ENCODE measurements at regions not wholly inside any gene's neighbourhood (a gene's known extent, or its start where the extent isn't known, plus 50 kb on each side); places are given as distances from the start of the nearest gene placed in this dataset.

- TF ChIP-seq POLR2AphosphoS5 (IDR thresholded peaks at IDR 0.05; ENCODE audit: low read depth, low read length) (no peak), JUND (IDR thresholded peaks at IDR 0.05) (no peak), EGR1 (IDR thresholded peaks at IDR 0.05; ENCODE audit: low read depth) (no peak), ZNF274 (IDR thresholded peaks at IDR 0.05; ENCODE audit: low read depth, low read length) (no peak), FOSL1 (IDR thresholded peaks at IDR 0.05; ENCODE audit: low read depth) (no peak), YY1 (IDR thresholded peaks at IDR 0.05; ENCODE audit: extremely low read depth, insufficient replicate concordance, low read depth, low read length) (no peak), ELF1 (IDR thresholded peaks at IDR 0.05; ENCODE audit: borderline replicate concordance, low read depth) (no peak), EZH2 (IDR thresholded peaks at IDR 0.05) (no peak)
- no peaks in the 10 kb centered on the region for H4K20me1 ChIP-seq (ENCODE audit: insufficient read depth)
- ChIA-PET RAD21 (ENCODE audit: low non-redundant PET in 1 of 2, low total read pairs in 2 of 2, uncharacterized antibody in 2 of 2, unreplicated experiment in 2 of 2) (no interaction called here), POLR2A (no interaction called here), CTCF (no interaction called here)
- H3K79me2 ChIP-seq (ENCODE audit: insufficient read depth, low read length): no peaks in the 10 kb centered on the region
- no peak overlapping the region for H3K27ac ChIP-seq (ENCODE audit: low read depth, low read length)
- ATAC-seq (no peak), DNase-seq (ENCODE audit: low read depth, low spot score) (no peak)
- no TSS peak for BruUV-seq (replicated peaks)
- no peak overlapping the region for H3K9ac ChIP-seq (ENCODE audit: low read length)
- no peaks in the 10 kb centered on the region for H3K9me3 ChIP-seq (ENCODE audit: control insufficient read depth in 1 of 2, insufficient read depth in 1 of 2, low read depth in 1 of 2, low read length in 2 of 2)
- intact Hi-C loops (cut with micrococcal nuclease): no loop called here
- no peaks in the 10 kb centered on the region for H3K36me3 ChIP-seq (ENCODE audit: control insufficient read depth in 1 of 2, insufficient read depth in 2 of 2, low read length in 2 of 2)
- no peak overlapping the region for H3K4me2 ChIP-seq (ENCODE audit: low read length)
- no peaks in the 10 kb centered on the region for H3K27me3 ChIP-seq (ENCODE audit: insufficient read depth, low read length)
- no peaks in the 10 kb centered on the region for H3K4me1 ChIP-seq (ENCODE audit: control insufficient read depth in 1 of 2, insufficient read depth in 2 of 2, low read length in 2 of 2)
- no peak overlapping the region for H3K4me3 ChIP-seq (replicated peaks in 1 of 2; ENCODE audit: low read depth in 1 of 2, low read length in 2 of 2)
- H2AFZ ChIP-seq (ENCODE audit: low read depth, low read length, poor library complexity, severe bottlenecking): no peak overlapping the region
- H3K9me2 ChIP-seq (ENCODE audit: insufficient read depth): no peaks in the 10 kb centered on the region
Observed at GRCh38 chr2:183519371-183520056, 395.3 kb downstream of the NUP35 start.

DNA sequence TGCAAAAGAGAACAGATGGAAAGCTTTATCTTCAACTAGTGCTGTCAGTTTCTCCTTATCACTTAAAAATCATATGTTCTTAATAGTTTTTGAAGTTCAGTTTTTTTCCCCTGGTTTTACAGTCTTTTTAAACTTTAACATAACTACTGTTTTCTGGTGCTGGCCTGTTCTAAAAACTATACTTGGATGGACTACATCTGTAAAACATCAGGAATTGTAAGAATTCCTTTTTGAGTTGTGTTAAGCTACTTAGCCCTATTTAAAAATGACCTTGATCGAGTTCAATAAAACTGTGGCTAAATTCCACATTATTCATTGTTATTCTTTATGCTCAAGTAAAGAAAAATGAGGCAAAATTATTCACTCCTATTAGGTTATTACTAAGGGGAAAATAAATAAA lies 397.7 kb downstream of the NUP35 start:
- Histone ChIP-seq H2AFZ (ENCODE audit: low read depth, low read length, poor library complexity, severe bottlenecking) (no peak overlapping the region), H3K4me3 (replicated peaks in 1 of 2; ENCODE audit: low read depth in 1 of 2, low read length in 2 of 2) (no peak overlapping the region), H3K27me3 (ENCODE audit: insufficient read depth, low read length) (no peaks in the 10 kb centered on the region), H3K27ac (ENCODE audit: low read depth, low read length) (no peak overlapping the region), H3K4me2 (ENCODE audit: low read length) (no peak overlapping the region), H4K20me1 (ENCODE audit: insufficient read depth) (no peaks in the 10 kb centered on the region), H3K9me3 (ENCODE audit: control insufficient read depth in 1 of 2, insufficient read depth in 1 of 2, low read depth in 1 of 2, low read length in 2 of 2) (no peaks in the 10 kb centered on the region), H3K4me1 (ENCODE audit: control insufficient read depth in 1 of 2, insufficient read depth in 2 of 2, low read length in 2 of 2) (no peaks in the 10 kb centered on the region), H3K79me2 (ENCODE audit: insufficient read depth, low read length) (no peaks in the 10 kb centered on the region), H3K9me2 (ENCODE audit: insufficient read depth) (no peaks in the 10 kb centered on the region), H3K9ac (ENCODE audit: low read length) (no peak overlapping the region), H3K36me3 (ENCODE audit: control insufficient read depth in 1 of 2, insufficient read depth in 2 of 2, low read length in 2 of 2) (no peaks in the 10 kb centered on the region)
- ATAC-seq (no peak), DNase-seq (ENCODE audit: low read depth, low spot score) (no peak)
- RAD21 ChIA-PET (ENCODE audit: low non-redundant PET in 1 of 2, low total read pairs in 2 of 2, uncharacterized antibody in 2 of 2, unreplicated experiment in 2 of 2): no interaction called here
- CTCF ChIA-PET: no interaction called here
- POLR2A ChIA-PET: no interaction called here
- intact Hi-C loops (cut with micrococcal nuclease): no loop called here
- no TSS peak for BruUV-seq (replicated peaks)
- TF ChIP-seq ZFX (IDR thresholded peaks at IDR 0.05): no peak
- no peak for TF ChIP-seq FOSL1 (IDR thresholded peaks at IDR 0.05; ENCODE audit: low read depth)
- TF ChIP-seq EZH2phosphoT487 (IDR thresholded peaks at IDR 0.05; ENCODE audit: borderline replicate concordance): no peak
- TF ChIP-seq, protein P1, sequence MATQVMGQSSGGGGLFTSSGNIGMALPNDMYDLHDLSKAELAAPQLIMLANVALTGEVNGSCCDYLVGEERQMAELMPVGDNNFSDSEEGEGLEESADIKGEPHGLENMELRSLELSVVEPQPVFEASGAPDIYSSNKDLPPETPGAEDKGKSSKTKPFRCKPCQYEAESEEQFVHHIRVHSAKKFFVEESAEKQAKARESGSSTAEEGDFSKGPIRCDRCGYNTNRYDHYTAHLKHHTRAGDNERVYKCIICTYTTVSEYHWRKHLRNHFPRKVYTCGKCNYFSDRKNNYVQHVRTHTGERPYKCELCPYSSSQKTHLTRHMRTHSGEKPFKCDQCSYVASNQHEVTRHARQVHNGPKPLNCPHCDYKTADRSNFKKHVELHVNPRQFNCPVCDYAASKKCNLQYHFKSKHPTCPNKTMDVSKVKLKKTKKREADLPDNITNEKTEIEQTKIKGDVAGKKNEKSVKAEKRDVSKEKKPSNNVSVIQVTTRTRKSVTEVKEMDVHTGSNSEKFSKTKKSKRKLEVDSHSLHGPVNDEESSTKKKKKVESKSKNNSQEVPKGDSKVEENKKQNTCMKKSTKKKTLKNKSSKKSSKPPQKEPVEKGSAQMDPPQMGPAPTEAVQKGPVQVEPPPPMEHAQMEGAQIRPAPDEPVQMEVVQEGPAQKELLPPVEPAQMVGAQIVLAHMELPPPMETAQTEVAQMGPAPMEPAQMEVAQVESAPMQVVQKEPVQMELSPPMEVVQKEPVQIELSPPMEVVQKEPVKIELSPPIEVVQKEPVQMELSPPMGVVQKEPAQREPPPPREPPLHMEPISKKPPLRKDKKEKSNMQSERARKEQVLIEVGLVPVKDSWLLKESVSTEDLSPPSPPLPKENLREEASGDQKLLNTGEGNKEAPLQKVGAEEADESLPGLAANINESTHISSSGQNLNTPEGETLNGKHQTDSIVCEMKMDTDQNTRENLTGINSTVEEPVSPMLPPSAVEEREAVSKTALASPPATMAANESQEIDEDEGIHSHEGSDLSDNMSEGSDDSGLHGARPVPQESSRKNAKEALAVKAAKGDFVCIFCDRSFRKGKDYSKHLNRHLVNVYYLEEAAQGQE (IDR thresholded peaks at IDR 0.05; ENCODE audit: low read depth): no peak
- no peak for TF ChIP-seq SRF (IDR thresholded peaks at IDR 0.05; ENCODE audit: low read depth)
- no peak for TF ChIP-seq ZNF274 (IDR thresholded peaks at IDR 0.05; ENCODE audit: low read depth, low read length)
- TF ChIP-seq, protein P2, sequence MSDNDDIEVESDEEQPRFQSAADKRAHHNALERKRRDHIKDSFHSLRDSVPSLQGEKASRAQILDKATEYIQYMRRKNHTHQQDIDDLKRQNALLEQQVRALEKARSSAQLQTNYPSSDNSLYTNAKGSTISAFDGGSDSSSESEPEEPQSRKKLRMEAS (IDR thresholded peaks at IDR 0.05): no peak
- TF ChIP-seq TCF7L2 (IDR thresholded peaks at IDR 0.05; ENCODE audit: borderline replicate concordance, extremely low read depth, insufficient read depth, insufficient read length): no peak
- no peak for TF ChIP-seq JUND (IDR thresholded peaks at IDR 0.05)
- TF ChIP-seq SIN3A (IDR thresholded peaks at IDR 0.05; ENCODE audit: low read depth): no peak
- TF ChIP-seq CEBPB (IDR thresholded peaks at IDR 0.05; ENCODE audit: low read depth): no peak
